Lung (tissue), 11 donors: ENCODE measurements at regions not wholly inside any gene's neighbourhood (a gene's known extent, or its start where the extent isn't known, plus 50 kb on each side); places are given as distances from the start of the nearest gene placed in this dataset.
"Not testable (repeated sequence)": the region's sequence is repeated elsewhere in the genome, so short reads cannot be mapped to it uniquely, and the experiment has no call there.

Experiments used
- ATAC-seq: fragments of 200-7000 bp; cut with Tn5 transposase; one replicate; pipeline ENCODE4 v1.9.1; 2020; ENCODE audit warnings: moderate number of reproducible peaks; ENCODE audit not compliant: insufficient read depth, low FRiP score
- DNase-seq, 3 donors: peaks; one replicate each; pipeline ENCODE4 v3.0.0-alpha.2; 2013 to 2017
- H3K27ac ChIP-seq, 2 donors: one replicate each; pipeline ENCODE4 v1.5.1; 2013; ENCODE audit warnings: mild to moderate bottlenecking in 2 of 2, moderate library complexity in 2 of 2, control low read depth in 1 of 2, inconsistent platforms in 1 of 2, low read depth in 1 of 2, low read length in 1 of 2
- H3K27me3 ChIP-seq, 3 donors: one replicate each; pipeline ENCODE4 v1.5.1; 2013; ENCODE audit warnings: low read length in 2 of 3; ENCODE audit not compliant: control insufficient read depth in 3 of 3, insufficient read depth in 3 of 3
- H3K36me3 ChIP-seq, 4 donors: one replicate each; pipeline ENCODE4 v1.5.1; 2013; ENCODE audit warnings: low read length in 4 of 4, mild to moderate bottlenecking in 1 of 4, moderate library complexity in 1 of 4; ENCODE audit not compliant: control insufficient read depth in 4 of 4, insufficient read depth in 4 of 4
- H3K4me1 ChIP-seq, 5 donors: one replicate each; pipeline ENCODE4 v1.5.1; 2013; ENCODE audit warnings: low read length in 5 of 5, mild to moderate bottlenecking in 2 of 5, moderate library complexity in 1 of 5; ENCODE audit not compliant: control insufficient read depth in 5 of 5, insufficient read depth in 5 of 5
- H3K4me3 ChIP-seq: one replicate; pipeline ENCODE4 v1.5.1; 2013; ENCODE audit warnings: mild to moderate bottlenecking, control low read depth, moderate library complexity
- H3K9ac ChIP-seq, 2 donors: one replicate each; pipeline ENCODE4 v1.5.1; 2013; ENCODE audit warnings: low read length in 2 of 2, control low read depth in 1 of 2; ENCODE audit not compliant: insufficient read depth in 1 of 2
- H3K9me3 ChIP-seq, 4 donors: one replicate each; pipeline ENCODE4 v1.5.1; 2013; ENCODE audit warnings: low read length in 3 of 4, mild to moderate bottlenecking in 1 of 4, moderate library complexity in 1 of 4; ENCODE audit not compliant: control insufficient read depth in 4 of 4, insufficient read depth in 3 of 4
- WGBS, 2 donors: extraction: QIAGEN DNeasy Blood & Tissue Kit; methylation state at CpG; one replicate each; pipeline ENCODE4 v1.1.7; 2013; 5-methylcytosine and 5-hydroxymethylcytosine counted together
- TF ChIP-seq, protein P1 (sequence below): IDR thresholded peaks from 2 replicates; pipeline ENCODE4 v1.5.1; 2012; ENCODE audit warnings: mild to moderate bottlenecking; ENCODE audit errors: control extremely low read depth, extremely low read depth
- donor health status: control.
- donor health status: control.
- donor health status: Bipolar disorder and iron deficiency.
- donor health status: healthy.
- donor health status: DM: yes; HTN: yes; CAD: no.

DNA sequence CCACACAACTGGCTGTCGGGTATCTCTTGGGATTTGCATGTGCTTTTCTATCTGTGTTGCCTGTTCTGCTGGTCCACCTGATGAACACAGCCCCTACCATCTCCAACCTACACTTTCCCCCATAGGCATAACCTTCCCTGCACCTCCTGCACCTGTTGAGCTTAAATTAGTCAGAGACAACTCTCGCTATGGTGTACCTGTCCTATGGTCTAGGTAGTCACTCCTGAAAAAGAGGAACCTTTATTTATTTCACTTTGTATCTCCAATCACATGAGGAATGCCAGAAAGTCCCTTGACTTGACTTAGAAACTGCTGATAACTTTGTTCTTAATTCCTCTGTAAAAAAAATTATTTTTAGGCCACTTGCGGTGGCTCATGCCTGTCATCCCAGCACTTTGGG, 338.1 kb downstream of the DHRSX start:
- TF ChIP-seq, protein P1, sequence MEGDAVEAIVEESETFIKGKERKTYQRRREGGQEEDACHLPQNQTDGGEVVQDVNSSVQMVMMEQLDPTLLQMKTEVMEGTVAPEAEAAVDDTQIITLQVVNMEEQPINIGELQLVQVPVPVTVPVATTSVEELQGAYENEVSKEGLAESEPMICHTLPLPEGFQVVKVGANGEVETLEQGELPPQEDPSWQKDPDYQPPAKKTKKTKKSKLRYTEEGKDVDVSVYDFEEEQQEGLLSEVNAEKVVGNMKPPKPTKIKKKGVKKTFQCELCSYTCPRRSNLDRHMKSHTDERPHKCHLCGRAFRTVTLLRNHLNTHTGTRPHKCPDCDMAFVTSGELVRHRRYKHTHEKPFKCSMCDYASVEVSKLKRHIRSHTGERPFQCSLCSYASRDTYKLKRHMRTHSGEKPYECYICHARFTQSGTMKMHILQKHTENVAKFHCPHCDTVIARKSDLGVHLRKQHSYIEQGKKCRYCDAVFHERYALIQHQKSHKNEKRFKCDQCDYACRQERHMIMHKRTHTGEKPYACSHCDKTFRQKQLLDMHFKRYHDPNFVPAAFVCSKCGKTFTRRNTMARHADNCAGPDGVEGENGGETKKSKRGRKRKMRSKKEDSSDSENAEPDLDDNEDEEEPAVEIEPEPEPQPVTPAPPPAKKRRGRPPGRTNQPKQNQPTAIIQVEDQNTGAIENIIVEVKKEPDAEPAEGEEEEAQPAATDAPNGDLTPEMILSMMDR = no peak
- WGBS, 2 donors = 76 to 83% methylated on average over 3 of the region's 3 CpGs
- no peak overlapping the region for H3K4me3 ChIP-seq
- DNase-seq (no peak), ATAC-seq (no peak)
- no peaks in the 10 kb centered on the region for H3K36me3 ChIP-seq
- H3K9me3 ChIP-seq = peaks cover 0 to 6% (median 1%) of the 10 kb centered on the region in 4 donors
- no peaks in the 10 kb centered on the region for H3K4me1 ChIP-seq
- no peaks in the 10 kb centered on the region for H3K27me3 ChIP-seq
- no peak overlapping the region for H3K27ac ChIP-seq
- no peak overlapping the region for H3K9ac ChIP-seq

DNA sequence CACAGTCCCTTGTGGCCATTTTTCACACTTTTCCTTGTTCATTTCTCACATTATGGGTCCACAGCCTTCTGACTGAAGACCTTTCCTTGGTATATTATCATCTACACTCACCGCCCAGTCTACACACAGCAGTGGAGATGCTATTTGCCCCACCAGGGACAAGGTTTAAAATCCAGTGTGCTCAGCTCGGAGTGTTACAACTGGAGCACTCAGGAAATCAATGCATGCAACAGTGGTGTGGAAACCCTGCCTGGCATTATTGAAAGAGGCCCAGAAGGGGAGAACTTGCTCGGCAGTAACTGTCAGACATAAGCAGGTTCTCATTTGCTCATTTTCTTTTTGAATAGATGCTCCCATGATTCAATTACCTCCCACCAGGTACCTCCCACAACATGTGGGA, 340.9 kb downstream of the DHRSX start:
- H3K4me3 ChIP-seq = no peak overlapping the region
- H3K36me3 ChIP-seq = no peaks in the 10 kb centered on the region
- H3K4me1 ChIP-seq = no peaks in the 10 kb centered on the region
- ATAC-seq = no peak
- WGBS, 2 donors = 41 to 75% methylated on average over 3 of the region's 3 CpGs
- no peak overlapping the region for H3K9ac ChIP-seq
- H3K27me3 ChIP-seq = no peaks in the 10 kb centered on the region
- H3K9me3 ChIP-seq = peaks cover 0 to 12% (median 3%) of the 10 kb centered on the region in 4 donors
- no peak overlapping the region for H3K27ac ChIP-seq
- DNase-seq = no peak
- TF ChIP-seq, protein P1 = no peak

DNA sequence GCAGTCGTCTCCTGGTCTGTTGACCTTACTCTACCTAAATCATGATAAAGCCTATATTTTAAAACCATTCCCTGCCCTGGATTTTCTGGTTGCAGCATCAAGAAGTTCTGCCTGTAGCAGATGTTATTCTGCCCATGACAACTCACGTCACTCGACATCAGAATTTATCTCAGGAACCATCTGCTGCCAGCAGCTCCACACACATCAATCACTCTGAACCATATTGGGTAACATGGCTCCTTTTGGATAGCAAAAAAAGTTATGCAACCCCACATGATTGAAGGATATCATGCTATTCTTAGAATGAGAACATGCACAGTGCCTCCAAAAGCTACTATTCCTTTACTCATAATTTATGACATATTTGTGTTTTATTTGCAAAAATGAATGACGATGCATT, 341.4 kb downstream of the DHRSX start:
- Histone ChIP-seq H3K9ac (no peak overlapping the region), H3K36me3 (no peaks in the 10 kb centered on the region), H3K27ac (no peak overlapping the region), H3K4me3 (no peak overlapping the region), H3K9me3 (peaks cover 0 to 14% (median 3%) of the 10 kb centered on the region in 4 donors), H3K4me1 (no peaks in the 10 kb centered on the region), H3K27me3 (no peaks in the 10 kb centered on the region)
- 24 to 48% methylated on average over 4 of the region's 4 CpGs for WGBS, 2 donors
- ATAC-seq (no peak), DNase-seq (no peak)
- TF ChIP-seq, protein P1 = no peak

DNA sequence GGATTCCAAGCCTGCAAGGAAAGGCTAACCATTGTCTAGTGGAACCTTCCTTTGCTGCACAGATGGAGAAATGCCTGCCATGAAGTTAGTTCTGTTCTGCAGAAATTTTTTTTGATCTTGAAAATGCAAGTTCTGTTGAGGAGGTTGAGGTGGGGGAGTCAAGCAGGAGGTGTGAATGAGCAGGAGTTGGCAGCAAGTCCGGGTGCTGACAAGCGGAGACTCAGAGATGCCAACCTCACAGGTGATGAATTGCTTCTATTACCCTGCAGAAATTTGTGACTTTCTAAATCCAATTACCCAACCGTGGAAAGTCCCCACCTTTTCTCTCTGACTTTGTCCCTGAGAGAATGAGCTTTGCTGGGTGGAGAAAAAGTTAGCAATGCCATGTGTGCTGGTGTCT, 350.1 kb downstream of the DHRSX start:
- no peak overlapping the region for H3K4me3 ChIP-seq
- no peaks in the 10 kb centered on the region for H3K27me3 ChIP-seq
- H3K4me1 ChIP-seq = no peaks in the 10 kb centered on the region
- no peak overlapping the region for H3K27ac ChIP-seq
- no peak for ATAC-seq
- TF ChIP-seq, protein P1 = no peak
- no peaks in the 10 kb centered on the region for H3K36me3 ChIP-seq
- DNase-seq = no peak
- H3K9me3 ChIP-seq = peaks cover 0 to 15% (median 7%) of the 10 kb centered on the region in 4 donors
- no peak overlapping the region for H3K9ac ChIP-seq
- 83 to 94% methylated on average over 3 of the region's 3 CpGs for WGBS, 2 donors

DNA sequence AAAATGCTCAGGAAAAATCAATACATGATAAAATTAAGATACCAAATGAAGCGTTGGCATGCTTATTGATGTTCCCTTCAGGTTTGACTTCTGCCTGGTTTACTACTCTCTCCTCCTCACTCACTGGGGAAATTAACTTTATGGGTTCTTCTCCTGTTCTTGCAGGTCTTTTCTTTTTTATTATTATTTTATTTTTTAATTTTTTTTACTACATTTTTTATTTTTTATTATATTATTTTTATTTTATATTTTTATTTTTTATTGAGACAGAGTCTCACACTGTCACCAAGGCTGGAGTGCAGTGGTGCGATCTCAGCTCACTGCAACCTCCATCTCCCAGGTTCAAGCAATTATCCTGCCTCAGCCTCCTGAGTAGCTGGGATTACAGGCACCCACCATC, 350.8 kb downstream of the DHRSX start:
- 96 to 100% methylated on average over 2 of the region's 2 CpGs for WGBS, 2 donors
- peaks cover 0 to 11% (median 5%) of the 10 kb centered on the region in 4 donors for H3K9me3 ChIP-seq
- ATAC-seq = not testable (repeated sequence)

DNA sequence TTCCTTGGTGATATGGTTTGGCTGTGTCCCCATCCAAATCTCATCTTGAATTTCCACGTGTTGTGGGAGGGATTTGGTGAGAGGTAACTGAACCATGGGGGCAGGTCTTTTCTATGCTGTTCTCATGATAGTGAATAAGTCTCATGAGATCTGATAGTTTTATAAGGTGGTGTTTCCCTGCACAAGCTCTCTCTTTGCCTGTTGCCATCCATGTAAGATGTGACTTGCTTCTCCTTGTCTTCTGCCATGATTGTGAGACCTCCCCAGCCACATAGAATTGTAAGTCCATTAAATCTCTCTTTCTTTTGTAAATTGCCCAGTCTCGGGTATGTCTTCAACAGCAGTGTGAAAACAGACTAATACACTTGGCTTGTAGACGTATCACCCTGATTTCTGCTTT, 351.7 kb downstream of the DHRSX start:
- not testable (repeated sequence) for H3K27ac ChIP-seq, H3K27me3 ChIP-seq, DNase-seq, H3K4me1 ChIP-seq, ATAC-seq, H3K9ac ChIP-seq, H3K4me3 ChIP-seq, H3K36me3 ChIP-seq
- 83 to 92% methylated on average over 3 of the region's 3 CpGs for WGBS, 2 donors
- peaks cover 0 to 11% (median 3%) of the 10 kb centered on the region in 4 donors for H3K9me3 ChIP-seq

More for the DNA sequence above, 350.8 kb downstream of the DHRSX start:
- not testable (repeated sequence) for H3K27ac ChIP-seq, H3K4me1 ChIP-seq, H3K4me3 ChIP-seq, H3K9ac ChIP-seq, H3K27me3 ChIP-seq, H3K36me3 ChIP-seq, DNase-seq
